ENCODE measurements at regions not wholly inside any gene's neighbourhood (a gene's known extent, or its start where the extent isn't known, plus 50 kb on each side); places are given as distances from the start of the nearest gene placed in this dataset.
A peak's percentile ranks its signal among the peaks of the same experiment; 100 is the strongest.

DNA sequence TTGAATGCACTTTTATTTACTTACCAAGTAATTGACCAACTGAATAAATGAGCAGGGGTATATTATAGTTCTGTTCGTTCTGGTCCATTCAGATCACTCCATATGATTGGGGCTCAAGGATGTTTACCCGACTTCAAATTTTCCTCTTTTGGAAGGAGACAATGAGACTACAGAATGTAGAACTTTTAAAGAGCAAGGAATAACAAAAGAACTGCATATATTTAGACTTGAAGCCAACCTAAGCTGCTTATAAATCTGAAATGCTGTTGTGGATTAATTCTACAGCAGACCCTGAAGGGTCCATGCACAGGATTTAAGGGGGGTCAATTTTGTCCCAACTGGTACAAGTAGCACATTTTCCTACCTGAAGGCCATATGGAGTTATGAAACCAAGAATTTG lies 610.8 kb downstream of the RAB28 start:
- Histone ChIP-seq H4K20me1 (ENCODE audit: insufficient read depth, low read length) (no peaks in the 10 kb centered on the region), H3K4me3 (ENCODE audit: low read length) (no peak overlapping the region), H3F3A (ENCODE audit: insufficient read depth, low read length) (no peaks in the 10 kb centered on the region), H3K4me1 (ENCODE audit: low read length) (no peaks in the 10 kb centered on the region), H3K4me2 (ENCODE audit: low read depth, low read length) (no peak overlapping the region), H3K36me3 (replicated peaks; ENCODE audit: insufficient read depth, low read length) (no peaks in the 10 kb centered on the region), H3K9me2 (replicated peaks; ENCODE audit: insufficient read depth, low read length) (no peaks in the 10 kb centered on the region), H3K9me3 (replicated peaks; ENCODE audit: insufficient read depth, low read length) (no peaks in the 10 kb centered on the region), H3K79me2 (ENCODE audit: low read length) (no peaks in the 10 kb centered on the region), H3K9ac (ENCODE audit: low read length) (no peak overlapping the region), H3K27ac (ENCODE audit: low read length) (no peak overlapping the region), H3K27me3 (replicated peaks; ENCODE audit: insufficient read depth, low read length) (no peaks in the 10 kb centered on the region), H2AFZ (ENCODE audit: low read length) (no peak overlapping the region)
- DNase-seq = no peak
- no peak for TF ChIP-seq EZH2 (optimal IDR thresholded peaks at IDR 0.05; ENCODE audit: low read depth, low read length)
- TF ChIP-seq EZH2phosphoT487 (IDR thresholded peaks at IDR 0.05; ENCODE audit: low read length) = no peak
- TF ChIP-seq, protein P1, sequence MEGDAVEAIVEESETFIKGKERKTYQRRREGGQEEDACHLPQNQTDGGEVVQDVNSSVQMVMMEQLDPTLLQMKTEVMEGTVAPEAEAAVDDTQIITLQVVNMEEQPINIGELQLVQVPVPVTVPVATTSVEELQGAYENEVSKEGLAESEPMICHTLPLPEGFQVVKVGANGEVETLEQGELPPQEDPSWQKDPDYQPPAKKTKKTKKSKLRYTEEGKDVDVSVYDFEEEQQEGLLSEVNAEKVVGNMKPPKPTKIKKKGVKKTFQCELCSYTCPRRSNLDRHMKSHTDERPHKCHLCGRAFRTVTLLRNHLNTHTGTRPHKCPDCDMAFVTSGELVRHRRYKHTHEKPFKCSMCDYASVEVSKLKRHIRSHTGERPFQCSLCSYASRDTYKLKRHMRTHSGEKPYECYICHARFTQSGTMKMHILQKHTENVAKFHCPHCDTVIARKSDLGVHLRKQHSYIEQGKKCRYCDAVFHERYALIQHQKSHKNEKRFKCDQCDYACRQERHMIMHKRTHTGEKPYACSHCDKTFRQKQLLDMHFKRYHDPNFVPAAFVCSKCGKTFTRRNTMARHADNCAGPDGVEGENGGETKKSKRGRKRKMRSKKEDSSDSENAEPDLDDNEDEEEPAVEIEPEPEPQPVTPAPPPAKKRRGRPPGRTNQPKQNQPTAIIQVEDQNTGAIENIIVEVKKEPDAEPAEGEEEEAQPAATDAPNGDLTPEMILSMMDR (IDR thresholded peaks at IDR 0.05; ENCODE audit: low read length) = no peak

DNA sequence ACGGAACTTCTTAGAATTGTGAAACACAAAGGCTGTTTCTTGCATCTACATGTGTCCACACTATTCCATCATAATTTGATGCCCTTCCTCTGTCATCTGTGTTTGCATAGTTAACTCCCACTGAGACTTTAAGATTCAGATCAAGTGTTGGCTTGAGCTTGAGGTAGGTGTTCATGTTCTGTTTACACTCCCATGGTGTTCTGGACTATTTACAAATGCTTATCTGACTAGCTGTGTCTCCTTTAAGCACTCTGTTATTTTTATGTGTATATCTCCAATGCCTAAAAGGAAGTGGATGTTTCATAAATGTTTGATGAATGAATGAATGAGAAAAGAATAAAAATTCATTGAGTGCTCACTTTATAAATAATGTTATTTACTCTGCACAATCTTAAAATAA lies 622.7 kb downstream of the RAB28 start:
- no peak for DNase-seq
- no peaks in the 10 kb centered on the region for H4K20me1 ChIP-seq (ENCODE audit: insufficient read depth, low read length)
- H3K4me3 ChIP-seq (ENCODE audit: low read length) = no peak overlapping the region
- no peak overlapping the region for H3K9ac ChIP-seq (ENCODE audit: low read length)
- no peaks in the 10 kb centered on the region for H3K4me1 ChIP-seq (ENCODE audit: low read length)
- no peaks in the 10 kb centered on the region for H3K27me3 ChIP-seq (replicated peaks; ENCODE audit: insufficient read depth, low read length)
- no peaks in the 10 kb centered on the region for H3K9me3 ChIP-seq (replicated peaks; ENCODE audit: insufficient read depth, low read length)
- no peaks in the 10 kb centered on the region for H3K79me2 ChIP-seq (ENCODE audit: low read length)
- H3F3A ChIP-seq (ENCODE audit: insufficient read depth, low read length) = no peaks in the 10 kb centered on the region
- no peaks in the 10 kb centered on the region for H3K36me3 ChIP-seq (replicated peaks; ENCODE audit: insufficient read depth, low read length)
- H3K27ac ChIP-seq (ENCODE audit: low read length) = no peak overlapping the region
- no peak for TF ChIP-seq EZH2phosphoT487 (IDR thresholded peaks at IDR 0.05; ENCODE audit: low read length)
- no peak for TF ChIP-seq EZH2 (optimal IDR thresholded peaks at IDR 0.05; ENCODE audit: low read depth, low read length)
- TF ChIP-seq, protein P1 (IDR thresholded peaks at IDR 0.05; ENCODE audit: low read length) = no peak
- no peaks in the 10 kb centered on the region for H3K9me2 ChIP-seq (replicated peaks; ENCODE audit: insufficient read depth, low read length)
- H2AFZ ChIP-seq (ENCODE audit: low read length) = no peak overlapping the region
- no peak overlapping the region for H3K4me2 ChIP-seq (ENCODE audit: low read depth, low read length)

- Histone ChIP-seq H3K79me2 (ENCODE audit: low read length) (no peaks in the 10 kb centered on the region), H3F3A (ENCODE audit: insufficient read depth, low read length) (no peaks in the 10 kb centered on the region), H3K9ac (ENCODE audit: low read length) (peak overlapping the region; percentile 36; the same call in 1 of the 2 replicates), H2AFZ (ENCODE audit: low read length) (peak overlapping the region; percentile 55), H3K4me2 (ENCODE audit: low read depth, low read length) (peak overlapping the region; percentile 62), H3K27me3 (replicated peaks; ENCODE audit: insufficient read depth, low read length) (no peaks in the 10 kb centered on the region), H3K4me3 (ENCODE audit: low read length) (peak overlapping the region; percentile 45), H3K27ac (ENCODE audit: low read length) (peak overlapping the region; percentile 26; the same call in 1 of the 2 replicates), H3K9me2 (replicated peaks; ENCODE audit: insufficient read depth, low read length) (no peaks in the 10 kb centered on the region), H4K20me1 (ENCODE audit: insufficient read depth, low read length) (no peaks in the 10 kb centered on the region), H3K9me3 (replicated peaks; ENCODE audit: insufficient read depth, low read length) (no peaks in the 10 kb centered on the region), H3K4me1 (ENCODE audit: low read length) (peaks cover 12% of the 10 kb centered on the region), H3K36me3 (replicated peaks; ENCODE audit: insufficient read depth, low read length) (no peaks in the 10 kb centered on the region)
- DNase-seq = peak; percentile 77
- TF ChIP-seq, protein P1 (IDR thresholded peaks at IDR 0.05; ENCODE audit: low read length) = peak; percentile 78
- no peak for TF ChIP-seq EZH2 (optimal IDR thresholded peaks at IDR 0.05; ENCODE audit: low read depth, low read length)
Observed at GRCh38 chr4:12852338-12853307, 631.5 kb downstream of the RAB28 start.
